HG03565 (cell line): ENCODE measurements at regions not wholly inside any gene's neighbourhood (a gene's known extent, or its start where the extent isn't known, plus 50 kb on each side); places are given as distances from the start of the nearest gene placed in this dataset.
"Not testable (repeated sequence)": the region's sequence is repeated elsewhere in the genome, so short reads cannot be mapped to it uniquely, and the experiment has no call there.

Source experiments
- ATAC-seq: cut with Tn5 transposase; IDR thresholded peaks from one replicate; pipeline ENCODE4 v1.9.1; 2021; ENCODE audit warnings: mild to moderate bottlenecking, moderate library complexity; ENCODE audit not compliant: unreplicated experiment

DNA sequence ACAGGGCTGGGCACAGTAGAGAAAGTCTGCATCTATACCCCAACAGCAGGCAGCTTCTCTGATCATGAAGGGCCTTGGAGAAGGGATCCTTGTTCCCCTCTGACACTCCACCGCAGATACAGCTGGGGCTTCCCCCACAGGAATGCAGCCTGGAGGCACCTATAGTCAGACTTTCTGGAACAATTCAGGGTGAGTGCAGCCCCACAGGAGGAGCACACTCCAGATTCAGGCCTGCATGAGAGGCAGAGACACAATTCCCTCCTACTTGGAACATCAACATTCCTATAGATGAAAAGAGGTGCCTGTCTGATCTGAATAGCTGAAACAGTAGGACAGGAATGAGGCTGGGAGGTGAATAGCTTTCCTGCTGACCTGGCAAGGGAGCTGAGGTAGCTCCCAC, 1298.0 kb upstream of the CNTN5 start:
- no peak for ATAC-seq

DNA sequence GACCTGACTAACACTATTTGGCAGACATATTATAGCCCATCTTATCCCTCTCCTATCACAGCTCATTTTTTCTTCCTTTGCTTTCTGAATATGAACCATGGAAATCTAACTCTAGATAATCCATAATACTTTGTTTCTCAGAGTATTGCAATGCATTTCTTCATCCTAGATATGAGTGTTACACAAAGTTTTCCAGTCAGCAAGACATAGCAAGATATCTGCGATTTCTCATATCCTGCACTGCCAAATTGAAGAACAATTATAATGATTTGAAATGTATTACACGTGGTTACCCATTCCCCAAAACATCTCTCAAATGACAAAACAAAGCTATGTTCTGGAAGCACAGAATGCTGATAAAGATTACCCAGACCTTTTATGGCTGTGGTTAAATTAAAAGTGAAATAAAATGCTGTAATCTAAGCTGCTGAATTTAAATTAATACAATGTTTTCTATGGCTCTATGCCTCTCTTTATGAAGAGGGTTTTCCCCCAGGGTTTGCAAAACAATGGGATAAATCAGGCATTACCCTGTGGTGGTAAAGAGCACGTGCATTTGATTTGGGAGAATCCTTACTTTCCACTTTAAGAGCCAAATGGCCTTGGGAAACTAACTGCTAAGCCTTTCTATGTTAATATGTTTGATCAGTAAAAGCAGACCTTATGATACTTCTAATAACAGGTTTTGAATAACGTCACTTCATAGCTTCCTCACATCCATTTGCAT, 1291.0 kb upstream of the CNTN5 start:
- no peak for ATAC-seq

DNA sequence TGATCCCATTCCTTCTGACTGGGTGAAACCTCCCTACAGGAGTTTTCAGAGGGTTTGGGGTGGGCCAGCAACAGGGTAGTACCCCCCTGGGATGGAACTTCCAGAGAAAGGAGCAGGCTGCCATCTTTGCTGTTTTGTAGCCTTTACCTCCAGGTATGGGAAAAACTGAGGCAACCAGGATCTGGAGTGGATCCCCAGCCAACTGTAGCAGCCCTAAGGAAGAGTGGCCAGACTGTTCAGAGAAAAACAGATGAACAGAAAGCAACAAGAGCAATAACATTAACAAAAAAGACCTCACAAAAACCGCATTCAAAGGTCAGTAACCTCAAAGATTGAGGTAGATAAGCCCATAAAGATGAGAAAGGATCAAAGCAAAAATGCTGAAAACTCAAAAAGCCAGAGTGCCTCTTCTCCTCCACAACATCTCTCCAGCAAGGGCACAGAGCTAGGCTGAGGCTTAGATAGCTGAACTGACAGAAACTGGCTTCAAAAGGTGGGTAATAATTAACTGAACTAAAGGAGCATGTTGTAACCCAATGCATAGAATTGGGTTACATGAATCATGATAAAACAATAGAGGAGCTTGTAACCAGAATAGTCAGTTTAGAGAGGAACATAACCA, 1288.6 kb upstream of the CNTN5 start:
- ATAC-seq: no peak

DNA sequence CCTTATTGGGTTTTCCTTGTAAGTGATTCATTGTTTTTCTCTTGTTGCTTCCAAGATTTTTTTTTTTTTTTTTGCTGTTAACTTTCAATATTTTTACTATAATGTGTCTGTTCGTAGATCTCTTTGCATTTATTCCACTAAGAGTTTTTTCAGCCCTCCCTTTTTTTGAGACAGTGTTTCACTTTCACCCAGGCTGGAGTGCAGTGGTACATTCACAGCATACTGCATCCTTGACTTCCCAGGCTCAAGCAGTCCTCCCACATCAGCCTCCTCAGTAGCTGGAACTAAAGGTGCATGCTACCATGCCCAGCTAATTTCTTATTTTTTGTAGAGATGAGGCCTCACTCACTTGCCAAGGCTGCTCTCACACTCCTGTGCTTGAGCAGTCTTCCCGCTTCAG, 1282.0 kb upstream of the CNTN5 start:
- ATAC-seq: no peak

DNA sequence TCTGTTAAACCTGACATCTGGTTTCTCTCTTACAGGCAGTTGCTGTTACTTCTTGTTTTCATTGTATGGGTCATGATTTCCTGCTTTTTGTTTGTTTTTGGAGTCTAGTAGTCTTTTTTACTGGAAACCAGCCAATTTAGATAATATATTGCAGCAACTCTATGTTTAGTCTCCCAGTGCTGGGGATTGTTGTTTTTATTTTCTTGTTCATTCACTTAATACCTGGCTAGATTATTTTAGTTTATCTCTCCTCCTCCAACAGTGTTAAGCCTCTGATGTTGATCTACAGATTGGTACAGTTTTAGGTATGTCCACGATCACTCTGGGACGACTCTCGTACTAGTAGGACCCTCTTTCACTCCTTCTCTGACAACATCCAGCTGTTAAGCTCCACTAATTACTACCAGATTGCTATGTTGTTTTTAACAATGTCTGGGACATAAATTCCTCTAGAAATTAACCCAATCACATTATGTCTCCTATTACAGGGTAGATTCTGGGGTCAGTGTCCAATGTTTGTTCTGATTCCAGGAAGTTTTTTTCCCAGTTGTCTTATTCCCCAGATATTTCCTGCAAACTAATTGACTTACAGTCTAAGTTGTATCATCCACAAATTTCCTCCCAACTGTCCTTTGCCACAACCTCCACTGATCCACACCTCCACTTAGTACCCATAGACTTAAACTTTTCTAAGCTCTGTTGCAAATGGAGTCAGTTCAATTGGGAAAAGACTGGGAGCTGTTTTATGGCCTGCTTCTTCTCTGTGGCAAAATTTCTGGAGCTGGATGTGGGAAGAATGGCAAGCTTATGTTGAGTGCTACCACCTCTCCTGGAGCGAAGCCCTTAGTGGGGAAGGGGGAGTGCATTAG, 1280.6 kb upstream of the CNTN5 start:
- ATAC-seq: no peak

DNA sequence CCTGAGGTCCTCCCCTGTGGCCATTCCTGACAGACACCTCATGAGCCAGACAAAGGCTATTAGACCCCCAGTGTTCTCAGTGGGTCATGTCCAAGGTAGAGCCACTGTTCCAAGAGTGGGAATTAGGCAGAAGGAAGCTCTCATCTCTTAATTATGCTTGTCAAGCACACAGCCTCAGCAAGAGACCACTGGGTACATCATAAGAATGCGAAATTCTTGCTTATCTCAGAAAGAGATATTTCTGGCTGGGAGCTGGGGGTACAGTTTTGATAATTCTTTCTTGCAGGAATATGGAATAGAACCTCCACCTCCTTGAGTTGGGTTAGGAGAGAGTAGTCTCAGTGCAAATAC, 1280.0 kb upstream of the CNTN5 start:
- ATAC-seq: no peak

DNA sequence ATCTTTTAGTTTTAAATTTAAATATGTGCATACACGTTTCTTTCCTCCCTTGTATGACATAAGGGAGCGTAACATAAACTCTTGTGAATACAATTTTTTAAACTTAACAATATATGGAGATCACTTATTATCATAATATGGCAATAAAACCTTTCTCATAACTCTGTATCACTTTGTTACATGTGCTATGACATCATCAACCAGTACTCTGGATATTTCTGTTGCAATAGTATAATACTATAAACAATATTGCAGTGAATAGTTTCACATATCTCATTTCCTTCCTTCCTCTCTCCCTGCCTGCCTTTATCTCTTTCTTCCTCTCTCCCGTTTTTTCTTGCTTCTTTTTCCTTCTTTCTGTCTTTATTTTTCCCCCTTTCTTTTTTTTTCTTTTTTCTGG, 1278.0 kb upstream of the CNTN5 start:
- no peak for ATAC-seq

DNA sequence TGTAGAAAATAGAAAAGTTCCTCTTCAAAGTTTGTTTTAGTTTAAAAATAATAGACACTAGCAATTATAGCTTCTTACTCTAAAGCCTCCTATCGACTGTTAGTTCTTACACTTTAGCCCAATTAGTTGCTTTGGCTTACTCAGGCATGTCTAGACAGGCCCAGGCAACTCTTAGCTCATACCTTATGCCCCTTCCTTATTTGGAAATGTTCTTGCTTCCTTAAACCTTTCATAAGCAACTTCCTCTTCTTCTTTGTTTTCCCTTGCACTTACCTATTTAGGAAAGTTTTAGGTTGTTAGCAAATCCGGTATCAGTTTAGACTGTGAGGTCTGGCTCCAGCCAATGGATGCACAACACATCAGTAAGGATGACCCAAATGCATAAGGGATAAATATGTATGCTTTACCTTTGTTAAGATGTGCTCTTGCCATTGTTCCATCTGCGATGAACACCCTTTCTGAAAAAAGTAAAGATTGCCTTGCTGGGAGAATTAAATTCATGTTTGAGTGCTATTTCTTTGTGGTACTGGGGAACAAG, 1277.5 kb upstream of the CNTN5 start:
- no peak for ATAC-seq

DNA sequence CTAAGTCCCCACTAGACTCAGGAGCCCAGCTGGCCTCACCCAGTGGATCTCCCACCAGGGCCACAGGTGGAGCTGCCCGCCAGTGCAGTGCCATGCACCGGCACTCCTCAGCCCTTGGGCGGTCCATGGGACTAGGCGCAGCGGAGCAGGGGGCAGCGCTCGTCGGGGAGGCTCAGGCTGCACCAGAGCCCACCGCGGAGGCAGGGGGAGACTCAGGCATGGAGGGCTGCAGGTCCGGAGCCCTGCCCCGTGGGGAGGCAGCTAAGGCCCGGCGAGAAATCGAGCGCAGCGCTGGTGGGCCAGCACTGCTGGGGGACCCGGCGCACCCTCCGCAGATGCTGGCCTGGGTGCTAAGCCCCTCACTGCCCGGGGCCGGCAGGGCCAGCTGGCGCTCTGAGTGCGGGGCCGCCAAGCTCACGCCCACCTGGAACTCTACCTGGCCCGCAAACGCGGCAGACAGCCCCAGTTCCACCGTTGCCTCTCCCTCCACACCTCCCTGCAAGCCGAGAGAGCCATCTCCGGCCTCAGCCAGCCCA, 1275.2 kb upstream of the CNTN5 start:
- no peak for ATAC-seq

DNA sequence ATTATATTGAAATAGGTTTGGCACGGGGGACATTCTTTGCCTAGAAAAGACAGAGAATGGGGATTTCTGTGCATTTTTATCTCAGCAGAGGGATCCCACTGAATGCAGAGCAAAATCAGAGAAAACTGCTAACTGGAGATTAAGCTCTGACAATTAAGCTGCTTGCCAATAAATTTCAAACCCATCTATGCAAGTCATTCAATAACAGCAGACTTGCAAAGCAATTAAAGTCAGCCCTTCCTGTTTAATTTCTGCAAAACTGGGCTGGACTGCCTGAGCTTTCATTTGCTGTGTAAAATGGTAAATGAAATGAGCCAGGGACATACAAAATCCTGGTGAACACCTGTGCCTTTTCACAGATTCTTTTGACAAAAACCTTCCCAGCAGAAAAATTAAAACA, 1273.9 kb upstream of the CNTN5 start:
- ATAC-seq: no peak

DNA sequence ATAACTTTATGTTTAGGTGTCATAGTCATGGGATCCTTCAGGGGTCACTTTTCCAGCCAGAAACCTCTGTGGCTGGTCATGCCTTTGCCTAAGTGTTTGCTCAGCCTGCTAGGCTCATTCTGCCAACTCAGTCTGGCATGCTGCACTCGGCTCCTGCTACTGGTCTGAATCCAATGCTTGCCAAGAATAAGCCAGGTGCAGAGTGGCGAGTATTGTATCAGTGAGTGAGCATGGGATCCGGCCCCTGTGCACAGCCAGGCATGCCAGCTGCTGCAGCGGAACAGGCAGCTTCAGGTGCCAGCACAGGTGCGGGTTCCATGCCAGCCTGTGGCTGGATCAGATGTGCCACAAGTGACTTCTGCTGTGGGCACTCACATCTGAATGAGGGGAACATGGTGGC, 1269.3 kb upstream of the CNTN5 start:
- no peak for ATAC-seq

DNA sequence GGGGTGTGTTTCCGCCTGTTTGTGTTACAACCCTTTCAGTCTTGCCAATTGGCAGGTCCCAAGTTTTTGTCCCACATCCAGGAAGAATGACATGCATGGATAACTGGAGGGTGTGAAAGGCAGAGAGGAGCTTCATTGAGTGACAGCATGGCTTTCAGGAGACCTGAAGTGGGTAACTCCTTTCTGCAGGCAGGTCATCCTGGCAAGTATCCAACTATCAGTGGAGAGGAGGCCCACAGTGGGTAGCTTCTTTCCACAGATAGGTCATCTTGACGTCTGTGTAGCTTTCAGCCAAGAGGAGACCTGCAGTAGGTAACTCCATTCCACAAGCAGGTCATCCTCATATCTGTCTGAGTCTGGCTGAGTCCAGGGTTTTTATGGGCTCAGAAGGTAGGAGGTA, 1268.8 kb upstream of the CNTN5 start:
- ATAC-seq: no peak

DNA sequence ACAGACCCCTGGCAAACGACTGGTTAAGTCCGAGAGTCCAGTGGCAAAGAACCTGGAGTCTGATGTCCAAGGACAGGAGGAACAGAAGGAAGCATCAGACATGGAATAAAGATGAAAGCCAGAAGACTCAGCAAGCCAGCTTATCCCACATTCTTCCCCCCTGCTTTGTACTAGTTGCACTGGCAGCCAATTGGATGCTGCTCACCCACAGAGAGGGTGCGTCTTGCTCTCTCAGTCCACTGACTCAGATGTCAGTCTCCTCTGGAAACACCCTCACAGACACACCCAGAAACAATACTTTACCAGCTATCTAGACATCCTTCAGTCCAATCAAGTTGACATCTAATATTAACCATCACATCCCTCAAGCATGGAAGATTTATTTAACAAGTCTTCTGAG, 1265.8 kb upstream of the CNTN5 start:
- no peak for ATAC-seq

DNA sequence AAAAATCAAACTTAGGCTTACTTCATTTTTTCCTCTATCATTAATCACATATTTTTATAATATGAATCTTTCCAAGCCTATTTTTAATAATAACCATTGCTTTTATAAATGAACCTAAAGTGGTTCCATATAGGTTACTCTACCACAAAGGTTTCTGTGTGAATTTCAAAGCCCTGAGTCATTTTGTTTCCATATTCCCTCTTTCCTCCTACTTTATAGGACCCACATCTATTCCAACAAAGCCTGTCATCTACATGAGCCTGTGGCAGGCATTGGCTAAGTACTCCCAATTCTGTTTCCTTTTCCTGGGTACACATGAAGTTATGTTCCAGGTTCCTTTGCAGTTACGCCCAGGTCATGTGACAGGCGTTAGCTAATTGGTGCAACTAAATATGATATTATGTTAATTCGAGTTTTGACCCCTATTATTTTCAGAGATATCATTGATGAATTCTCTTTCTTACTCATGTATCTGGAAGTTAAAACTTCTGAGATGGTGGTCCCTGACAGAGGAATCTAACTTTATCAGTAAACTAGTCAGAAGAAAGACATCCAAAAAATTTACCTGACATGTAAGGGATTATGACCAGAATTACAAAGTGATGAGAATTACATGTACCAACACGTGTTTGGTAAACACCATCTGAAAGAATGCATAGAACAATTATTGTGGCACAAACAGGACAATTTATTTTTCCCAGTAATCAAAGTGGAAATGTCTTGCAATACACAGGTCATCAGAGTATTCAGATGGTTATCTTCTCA, 1264.0 kb upstream of the CNTN5 start:
- no peak for ATAC-seq

DNA sequence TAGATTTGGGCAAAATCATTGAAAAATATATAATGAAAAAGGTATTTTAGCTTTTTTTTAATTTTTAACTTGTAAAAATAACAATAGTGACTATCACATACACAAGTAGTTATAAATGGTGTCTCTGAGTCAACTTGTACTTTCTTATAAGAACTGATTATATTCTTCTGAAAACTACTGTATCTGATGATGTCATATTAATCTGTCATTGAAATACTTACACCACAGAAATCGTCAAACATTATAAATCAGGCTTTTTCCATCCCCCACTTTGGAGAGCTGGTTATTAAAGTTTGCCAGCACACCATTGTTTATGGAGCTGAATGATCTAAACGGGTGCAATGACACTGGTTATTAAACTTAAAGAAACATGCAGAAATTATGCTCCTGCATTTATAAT, 1259.6 kb upstream of the CNTN5 start:
- ATAC-seq: no peak

DNA sequence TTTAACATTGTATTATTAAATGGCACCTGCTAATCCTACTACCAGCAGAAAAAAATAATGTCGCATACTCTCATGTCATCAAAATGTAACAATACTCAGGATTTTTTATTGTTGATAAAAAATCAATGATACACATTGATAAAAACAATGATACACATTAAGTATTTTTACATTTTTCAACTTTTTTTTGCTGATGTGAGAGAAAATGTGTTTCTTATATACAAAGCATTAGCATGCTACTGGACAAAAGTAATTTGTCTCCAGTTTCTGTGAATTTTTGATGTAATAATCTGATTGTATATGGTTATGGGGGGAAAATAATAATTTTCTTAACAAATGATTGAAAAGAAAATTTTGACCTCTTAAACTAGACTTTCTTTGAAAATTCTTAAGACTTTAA, 1256.6 kb upstream of the CNTN5 start:
- ATAC-seq: no peak

DNA sequence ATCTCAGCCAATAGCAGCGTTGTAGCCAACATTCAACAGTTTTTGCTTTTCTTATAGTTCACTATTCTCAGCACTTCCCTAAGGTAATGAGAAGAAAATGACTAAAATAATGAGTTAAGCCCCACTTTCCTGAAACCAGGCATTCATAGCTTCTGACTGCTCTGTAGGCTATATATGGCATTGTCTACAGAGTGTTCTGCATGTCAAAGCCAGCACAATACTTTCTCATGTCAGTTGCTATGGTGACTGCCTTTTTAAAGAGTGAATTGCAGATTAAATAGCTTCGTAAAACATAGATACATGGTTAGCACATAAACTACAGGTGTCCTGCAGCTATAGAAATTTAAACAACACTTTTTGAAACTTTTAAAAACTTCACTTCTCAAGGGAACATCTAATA, 1256.1 kb upstream of the CNTN5 start:
- no peak for ATAC-seq

DNA sequence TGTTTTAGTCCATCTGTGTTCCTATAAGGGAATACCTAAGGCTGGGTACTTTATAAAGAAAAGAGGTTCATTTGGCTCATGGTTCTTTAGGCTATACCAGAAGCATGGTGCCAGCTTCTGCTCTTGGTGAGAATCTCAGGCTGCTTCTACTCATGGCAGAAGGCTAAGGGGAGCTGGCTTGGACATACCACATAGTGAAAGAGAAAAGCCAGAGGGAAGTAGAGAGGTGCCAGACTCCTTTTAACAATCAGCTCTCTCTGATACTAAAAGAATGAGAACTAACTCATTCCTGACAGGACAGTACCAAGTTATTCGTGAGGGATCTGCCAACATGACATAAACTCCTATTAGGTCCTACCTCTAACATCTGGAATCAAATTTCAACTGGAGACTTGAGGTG, 1250.2 kb upstream of the CNTN5 start:
- ATAC-seq: no peak

DNA sequence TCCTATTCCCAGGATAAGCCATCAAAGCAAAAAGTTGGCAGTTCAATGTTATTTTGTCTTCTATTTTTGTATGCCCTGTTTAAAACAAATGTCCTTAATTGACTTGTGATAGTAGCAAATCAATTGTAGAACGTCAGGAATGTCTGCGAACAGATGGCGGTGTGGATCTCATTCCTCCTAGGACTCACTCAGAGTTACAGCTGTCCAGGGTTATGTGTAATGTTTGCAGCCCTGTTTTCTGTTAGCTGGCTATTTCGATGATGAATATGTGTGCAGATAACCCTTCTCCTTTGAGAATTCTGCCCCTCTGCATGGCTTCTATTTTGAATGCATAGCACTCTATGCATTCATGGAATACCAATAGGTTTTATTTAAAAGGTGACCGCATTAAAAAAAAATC, 1248.0 kb upstream of the CNTN5 start:
- ATAC-seq: no peak

DNA sequence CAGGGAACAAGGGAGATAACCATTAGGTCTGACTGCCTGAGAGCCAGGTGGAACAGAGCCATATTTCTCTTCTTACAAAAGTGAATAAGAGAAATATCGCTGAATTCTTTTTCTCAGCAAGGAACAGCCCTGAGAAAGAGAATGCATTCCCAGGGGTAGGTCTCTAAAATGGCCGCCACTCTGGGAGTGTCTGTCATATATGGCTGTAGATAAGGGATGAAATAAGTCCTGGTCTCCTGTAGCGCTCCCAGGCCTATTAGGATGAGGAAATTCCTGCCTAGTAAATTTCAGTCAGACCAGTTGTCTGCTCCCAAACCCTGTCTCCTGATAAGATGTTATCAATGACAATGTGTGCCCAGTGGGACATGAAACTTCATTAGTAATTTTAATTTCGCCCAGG, 1236.4 kb upstream of the CNTN5 start:
- not testable (repeated sequence) for ATAC-seq

DNA sequence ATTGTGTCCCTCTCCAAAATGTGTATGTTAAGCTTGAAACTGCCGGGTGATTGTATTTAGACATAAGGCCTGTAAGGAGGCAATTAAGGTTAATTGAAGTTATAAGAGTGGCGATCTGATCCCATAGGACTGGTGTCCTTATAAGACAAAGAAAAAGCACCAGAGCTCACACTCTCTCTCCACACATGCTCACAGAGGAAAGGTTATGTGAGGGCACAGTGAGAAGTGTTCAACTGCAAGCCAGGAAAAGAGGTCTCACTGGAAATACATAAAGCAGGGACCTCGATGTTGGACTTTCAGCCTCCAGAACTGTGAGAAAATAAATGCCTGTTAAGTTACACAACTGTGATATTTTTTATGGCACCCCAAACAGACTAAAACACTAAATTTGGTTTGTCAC, 1233.8 kb upstream of the CNTN5 start:
- no peak for ATAC-seq
